Peyer's patch (tissue), 4 donors: ENCODE measurements at regions not wholly inside any gene's neighbourhood (a gene's known extent, or its start where the extent isn't known, plus 50 kb on each side); places are given as distances from the start of the nearest gene placed in this dataset.

Experiments used
- CTCF ChIP-seq, 6 experiments: fragments of 450-650 bp in 4 of 6; fragments of 200-600 bp in 2 of 6; sonication (generic) in 1 of 6; IDR thresholded peaks; one replicate each; pipeline ENCODE4 v1.5.1; 2017 to 2019; ENCODE audit warnings: antibody characterized with exemption in 6 of 6, mild to moderate bottlenecking in 3 of 6, moderate library complexity in 1 of 6
- POLR2A ChIP-seq, 2 donors: fragments of 450-650 bp; IDR thresholded peaks; one replicate each; pipeline ENCODE4 v1.5.1; 2017; ENCODE audit warnings: antibody characterized with exemption in 2 of 2, mild to moderate bottlenecking in 2 of 2, moderate library complexity in 2 of 2

- TF ChIP-seq CTCF (IDR thresholded peaks at IDR 0.05), result no peak
- no peak for TF ChIP-seq POLR2A (IDR thresholded peaks at IDR 0.05)
Measured at GRCh38 chr6:109242925-109243324, 139.3 kb downstream of the CD164 start.
